Kidney epithelial cell (primary cell): ENCODE measurements at regions not wholly inside any gene's neighbourhood (a gene's known extent, or its start where the extent isn't known, plus 50 kb on each side); places are given as distances from the start of the nearest gene placed in this dataset.

Experiments used
- DNase-seq: peaks from one replicate; pipeline ENCODE4 v3.0.0-alpha.2; 2010; ENCODE audit warnings: low read depth
- H3K27me3 ChIP-seq: 2 replicates; pipeline ENCODE4 v1.6.0; 2011; ENCODE audit warnings: low read length; ENCODE audit not compliant: control insufficient read depth, insufficient read depth
- H3K36me3 ChIP-seq: 2 replicates; pipeline ENCODE4 v1.5.1; 2011; ENCODE audit warnings: low read length; ENCODE audit not compliant: control insufficient read depth, insufficient read depth
- H3K4me3 ChIP-seq: 2 replicates; pipeline ENCODE4 v1.5.1; 2011; ENCODE audit warnings: low read depth, mild to moderate bottlenecking, control low read depth, low read length
- TF ChIP-seq, protein P1 (sequence below): IDR thresholded peaks from 2 replicates; pipeline ENCODE4 v1.5.1; 2011; ENCODE audit warnings: mild to moderate bottlenecking, moderate library complexity, low read length, control low read depth, inconsistent platforms; ENCODE audit not compliant: insufficient read depth, poor library complexity, severe bottlenecking

DNA sequence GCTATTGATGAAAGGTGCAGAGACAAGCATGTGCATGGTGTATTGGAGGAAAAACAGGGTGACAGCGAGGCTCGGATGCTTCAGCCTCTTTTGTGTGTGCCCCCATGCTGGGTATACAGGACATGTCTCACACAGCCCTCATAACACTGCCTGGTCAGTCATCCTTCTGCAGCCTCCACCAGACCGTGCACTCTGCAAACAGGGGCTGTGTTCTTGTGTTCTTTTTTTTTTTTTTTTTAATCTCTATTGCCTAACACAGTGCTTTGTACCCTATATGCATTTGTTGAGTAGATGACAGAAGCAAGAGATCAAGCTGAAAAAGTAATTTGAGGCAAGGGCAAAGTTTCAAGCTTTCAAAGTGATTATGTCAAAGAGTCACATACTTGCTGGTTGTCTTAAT is 367.2 kb upstream of the SLITRK1 start:
- Histone ChIP-seq H3K36me3 (no peaks in the 10 kb centered on the region), H3K4me3 (no peak overlapping the region), H3K27me3 (no peaks in the 10 kb centered on the region)
- no peak for DNase-seq
- TF ChIP-seq, protein P1, sequence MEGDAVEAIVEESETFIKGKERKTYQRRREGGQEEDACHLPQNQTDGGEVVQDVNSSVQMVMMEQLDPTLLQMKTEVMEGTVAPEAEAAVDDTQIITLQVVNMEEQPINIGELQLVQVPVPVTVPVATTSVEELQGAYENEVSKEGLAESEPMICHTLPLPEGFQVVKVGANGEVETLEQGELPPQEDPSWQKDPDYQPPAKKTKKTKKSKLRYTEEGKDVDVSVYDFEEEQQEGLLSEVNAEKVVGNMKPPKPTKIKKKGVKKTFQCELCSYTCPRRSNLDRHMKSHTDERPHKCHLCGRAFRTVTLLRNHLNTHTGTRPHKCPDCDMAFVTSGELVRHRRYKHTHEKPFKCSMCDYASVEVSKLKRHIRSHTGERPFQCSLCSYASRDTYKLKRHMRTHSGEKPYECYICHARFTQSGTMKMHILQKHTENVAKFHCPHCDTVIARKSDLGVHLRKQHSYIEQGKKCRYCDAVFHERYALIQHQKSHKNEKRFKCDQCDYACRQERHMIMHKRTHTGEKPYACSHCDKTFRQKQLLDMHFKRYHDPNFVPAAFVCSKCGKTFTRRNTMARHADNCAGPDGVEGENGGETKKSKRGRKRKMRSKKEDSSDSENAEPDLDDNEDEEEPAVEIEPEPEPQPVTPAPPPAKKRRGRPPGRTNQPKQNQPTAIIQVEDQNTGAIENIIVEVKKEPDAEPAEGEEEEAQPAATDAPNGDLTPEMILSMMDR: no peak

DNA sequence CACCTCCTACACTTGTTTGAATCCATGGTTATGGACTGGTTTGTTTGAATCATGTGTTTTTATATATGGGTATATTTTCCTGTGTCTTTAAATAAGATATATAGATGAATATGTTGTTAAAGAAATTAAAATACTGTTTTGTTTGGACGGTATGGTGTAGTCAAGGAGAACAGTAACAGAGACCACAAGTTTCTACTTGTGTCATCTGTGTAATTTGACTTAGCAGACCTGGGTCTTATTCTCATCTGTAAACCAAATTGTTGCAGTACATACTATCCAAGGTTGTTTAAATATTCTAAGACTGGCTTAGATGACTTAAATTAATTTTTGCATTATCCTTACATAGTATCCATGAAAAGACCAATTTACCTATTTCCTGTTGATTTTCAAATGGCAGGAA is 361.1 kb upstream of the SLITRK1 start:
- H3K27me3 ChIP-seq: no peaks in the 10 kb centered on the region
- TF ChIP-seq, protein P1: no peak

DNA sequence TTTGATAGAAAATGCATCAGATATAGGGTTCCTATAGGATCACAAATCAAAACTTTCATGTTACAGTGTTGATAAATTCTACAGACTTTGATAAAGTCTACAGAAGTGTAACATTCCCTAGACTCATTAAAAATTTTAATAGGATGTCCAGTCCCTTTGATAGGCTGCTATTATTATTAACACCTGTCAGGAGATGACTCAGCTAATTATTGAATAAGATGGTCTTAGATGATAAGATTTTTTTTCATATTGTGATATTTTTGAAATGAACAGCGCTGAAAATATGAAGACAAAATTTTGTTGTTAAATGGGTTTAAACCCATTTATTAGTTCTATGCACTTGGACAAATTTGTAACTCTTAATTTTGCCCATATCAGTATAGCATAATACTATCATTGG is 356.8 kb upstream of the SLITRK1 start:
- Histone ChIP-seq H3K4me3 (no peak overlapping the region), H3K36me3 (no peaks in the 10 kb centered on the region), H3K27me3 (no peaks in the 10 kb centered on the region)
- no peak for DNase-seq
- TF ChIP-seq, protein P1: no peak

More for the DNA sequence above, 361.1 kb upstream of the SLITRK1 start:
- H3K36me3 ChIP-seq: no peaks in the 10 kb centered on the region
- no peak overlapping the region for H3K4me3 ChIP-seq
- no peak for DNase-seq

DNA sequence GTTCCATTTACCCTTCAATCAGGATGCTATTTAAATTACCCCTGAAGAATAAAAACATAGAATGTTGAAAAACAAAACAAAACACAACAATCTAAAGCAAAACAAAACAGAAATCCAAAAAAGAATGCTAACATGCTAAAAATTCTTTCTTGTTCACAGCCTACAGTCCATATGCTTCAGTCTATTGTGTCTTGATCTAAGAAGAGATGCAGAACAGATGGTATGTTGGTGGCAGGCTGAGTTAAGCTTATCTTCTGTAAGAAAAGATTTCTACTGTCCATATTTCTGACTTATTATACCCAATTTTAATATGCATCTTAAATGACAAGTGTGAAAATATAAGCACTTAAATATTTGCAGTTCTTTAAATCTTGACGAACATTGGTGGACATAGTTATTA is 356.1 kb upstream of the SLITRK1 start:
- no peaks in the 10 kb centered on the region for H3K36me3 ChIP-seq
- TF ChIP-seq, protein P1: no peak
- no peak overlapping the region for H3K4me3 ChIP-seq
- no peaks in the 10 kb centered on the region for H3K27me3 ChIP-seq
- no peak for DNase-seq

DNA sequence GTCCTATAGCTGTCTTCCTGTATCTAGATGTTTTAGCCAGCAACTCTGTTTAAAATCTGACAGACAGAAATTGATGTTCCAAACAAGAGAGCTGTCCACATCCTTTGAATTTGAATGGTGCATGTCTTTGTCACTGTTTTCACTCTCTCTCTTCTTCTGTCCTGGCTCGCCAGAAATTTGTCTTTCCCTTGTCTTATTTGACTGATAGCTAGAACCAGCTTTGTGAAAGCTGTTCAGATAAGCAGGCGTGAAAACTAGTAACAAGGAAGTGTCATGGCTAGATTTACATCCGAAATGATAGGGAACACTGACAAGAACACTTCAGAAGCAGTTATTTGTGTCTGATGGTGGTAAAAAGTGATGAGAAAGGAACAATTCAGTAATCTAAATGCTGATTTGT is 354.9 kb upstream of the SLITRK1 start:
- TF ChIP-seq, protein P1: no peak
- Histone ChIP-seq H3K36me3 (no peaks in the 10 kb centered on the region), H3K4me3 (no peak overlapping the region), H3K27me3 (no peaks in the 10 kb centered on the region)
- DNase-seq: no peak

DNA sequence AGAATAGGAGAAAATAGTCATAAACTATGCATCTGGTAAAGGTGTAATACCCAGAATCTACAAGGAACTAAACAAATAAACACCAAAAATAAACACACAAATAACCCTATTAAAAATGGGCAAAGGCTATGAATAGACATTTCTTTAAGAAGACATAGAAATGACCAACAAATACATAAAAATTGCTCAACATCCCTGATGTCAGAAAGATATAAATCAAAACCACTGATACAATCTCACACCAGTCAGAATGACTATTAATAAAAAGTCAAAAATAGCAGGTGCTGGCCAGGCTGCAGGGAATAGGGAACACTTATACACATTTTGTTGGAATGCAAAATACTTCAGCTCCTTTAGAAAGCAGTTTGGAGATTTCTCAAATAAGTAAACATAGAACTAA is 352.1 kb upstream of the SLITRK1 start:
- Histone ChIP-seq H3K27me3 (no peaks in the 10 kb centered on the region), H3K36me3 (no peaks in the 10 kb centered on the region), H3K4me3 (no peak overlapping the region)
- TF ChIP-seq, protein P1: no peak
- no peak for DNase-seq
